Breast epithelium (tissue), 4 donors: ENCODE measurements at regions not wholly inside any gene's neighbourhood (a gene's known extent, or its start where the extent isn't known, plus 50 kb on each side); places are given as distances from the start of the nearest gene placed in this dataset.

Experiments used
- DNase-seq, 2 donors: peaks; one replicate each; pipeline ENCODE4 v3.0.0-alpha.2; 2019; ENCODE audit warnings: low spot score in 2 of 2
- H3K27ac ChIP-seq, 2 donors: fragments of 200-600 bp; sonication (generic) in 1 of 2; one replicate each; pipeline ENCODE4 v1.5.1; 2016 to 2019; ENCODE audit warnings: mild to moderate bottlenecking in 1 of 2
- H3K27me3 ChIP-seq, 2 donors: fragments of 200-600 bp; sonication (generic) in 1 of 2; one replicate each; pipeline versions ENCODE4 v1.5.1 to v1.6.0; 2017 to 2019; ENCODE audit warnings: control low read depth in 1 of 2, mild to moderate bottlenecking in 1 of 2
- H3K36me3 ChIP-seq: fragments of 200-600 bp; one replicate; pipeline ENCODE4 v1.5.1; 2019
- H3K4me1 ChIP-seq, 2 donors: fragments of 200-600 bp; sonication (generic); one replicate each; pipeline ENCODE4 v1.5.1; 2016 to 2019; ENCODE audit warnings: control low read depth in 1 of 2
- H3K4me3 ChIP-seq, 3 donors: fragments of 200-600 bp; sonication (generic); 1 replicate in 2 of 3; 2 replicates in 1 of 3; pipeline ENCODE4 v1.5.1; 2016 to 2019; ENCODE audit warnings: mild to moderate bottlenecking in 3 of 3, moderate library complexity in 2 of 3
- H3K9me3 ChIP-seq, 2 donors: fragments of 200-600 bp; sonication (generic) in 1 of 2; one replicate each; pipeline ENCODE4 v1.5.1; 2016 to 2019; ENCODE audit warnings: control low read depth in 1 of 2
- CTCF ChIP-seq, 3 donors: fragments of 450-650 bp; IDR thresholded peaks; one replicate each; pipeline ENCODE4 v1.5.1; 2016 to 2017; ENCODE audit warnings: antibody characterized with exemption in 3 of 3, mild to moderate bottlenecking in 3 of 3, moderate library complexity in 3 of 3
- POLR2A ChIP-seq: fragments of 450-650 bp; IDR thresholded peaks from one replicate; pipeline ENCODE4 v1.6.1; 2016; ENCODE audit warnings: antibody characterized with exemption, mild to moderate bottlenecking, moderate library complexity
- POLR2AphosphoS5 ChIP-seq, 3 donors: sonication (generic); formaldehyde crosslinking; IDR thresholded peaks; one replicate each; pipeline ENCODE4 v1.6.1; 2017; ENCODE audit warnings: antibody characterized with exemption in 3 of 3
- intact Hi-C: fragments of 100-400 bp; cut with DNase I; formaldehyde crosslinking; loops from one replicate; pipeline ENCODE4 v1.15.1; 2023; ENCODE audit warnings: low total_unique reads

DNA sequence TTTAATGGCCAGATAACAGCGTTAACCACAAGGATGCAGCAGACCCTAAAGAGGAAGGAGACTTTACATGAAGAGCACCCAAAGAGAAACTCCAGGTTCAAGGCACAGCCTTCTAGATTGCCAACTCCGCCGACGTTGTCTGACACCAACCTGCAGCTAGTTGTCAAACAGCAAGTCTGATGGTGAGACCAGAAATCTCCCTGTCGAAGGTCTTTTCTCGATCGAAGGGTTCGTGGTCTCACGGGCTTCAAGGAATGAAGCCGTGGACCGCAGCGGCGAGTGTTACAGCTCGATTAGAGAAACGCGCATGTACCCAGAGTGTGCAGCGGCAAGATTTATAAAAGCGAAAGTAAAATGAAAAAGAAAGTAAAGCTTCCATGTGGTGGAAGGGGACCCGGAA lies 656.3 kb downstream of the XIRP2 start:
- no peaks in the 10 kb centered on the region for H3K4me1 ChIP-seq
- H3K9me3 ChIP-seq, result no peaks in the 10 kb centered on the region
- no peak overlapping the region for H3K4me3 ChIP-seq
- H3K36me3 ChIP-seq, result no peaks in the 10 kb centered on the region
- no peaks in the 10 kb centered on the region for H3K27me3 ChIP-seq
- DNase-seq, result no peak
- no peak for TF ChIP-seq CTCF (IDR thresholded peaks at IDR 0.05)
- no peak for TF ChIP-seq POLR2AphosphoS5 (IDR thresholded peaks at IDR 0.05)
- intact Hi-C loops, result no loop called here
- no peak overlapping the region for H3K27ac ChIP-seq

GRCh38 chr2:167543721-167544120 lies 655.4 kb downstream of the XIRP2 start:
- Histone ChIP-seq H3K4me3 (no peak overlapping the region), H3K27me3 (no peaks in the 10 kb centered on the region), H3K27ac (no peak overlapping the region), H3K4me1 (no peaks in the 10 kb centered on the region), H3K36me3 (no peaks in the 10 kb centered on the region), H3K9me3 (no peaks in the 10 kb centered on the region)
- no peak for DNase-seq
- TF ChIP-seq CTCF (IDR thresholded peaks at IDR 0.05) (no peak), POLR2AphosphoS5 (IDR thresholded peaks at IDR 0.05) (no peak), POLR2A (no peak)
- intact Hi-C loops, result no loop called here

GRCh38 chr2:167537743-167538142 lies 649.5 kb downstream of the XIRP2 start:
- intact Hi-C loops, result no loop called here
- H3K27me3 ChIP-seq, result no peaks in the 10 kb centered on the region
- no peak for DNase-seq
- H3K4me1 ChIP-seq, result no peaks in the 10 kb centered on the region
- no peak overlapping the region for H3K4me3 ChIP-seq
- no peak for TF ChIP-seq CTCF (IDR thresholded peaks at IDR 0.05)
- TF ChIP-seq POLR2AphosphoS5 (IDR thresholded peaks at IDR 0.05), result no peak
- no peak overlapping the region for H3K27ac ChIP-seq
- no peaks in the 10 kb centered on the region for H3K36me3 ChIP-seq
- no peaks in the 10 kb centered on the region for H3K9me3 ChIP-seq

DNA sequence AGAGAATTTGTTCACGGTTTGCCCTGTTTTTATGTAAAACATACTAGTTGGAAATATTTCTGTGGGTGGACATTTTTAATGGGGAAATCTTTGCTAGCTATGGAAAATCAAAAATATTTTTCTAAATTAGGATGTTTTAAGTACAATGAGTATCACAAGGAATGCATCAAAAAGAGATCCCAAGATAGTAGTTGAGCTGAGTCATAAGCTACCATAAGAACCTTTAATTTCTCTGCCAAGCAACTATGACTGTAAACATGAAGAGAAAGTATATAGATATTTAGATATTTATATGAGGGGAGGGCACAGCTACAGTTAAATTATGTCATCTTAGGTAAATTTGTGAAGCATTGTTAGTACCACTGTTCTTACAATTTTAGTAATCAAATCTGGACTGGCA lies 646.2 kb downstream of the XIRP2 start:
- Histone ChIP-seq H3K9me3 (no peaks in the 10 kb centered on the region), H3K36me3 (no peaks in the 10 kb centered on the region), H3K27ac (no peak overlapping the region), H3K4me1 (no peaks in the 10 kb centered on the region), H3K4me3 (no peak overlapping the region), H3K27me3 (no peaks in the 10 kb centered on the region)
- DNase-seq, result no peak
- intact Hi-C loops, result no loop called here
- TF ChIP-seq POLR2AphosphoS5 (IDR thresholded peaks at IDR 0.05) (no peak), POLR2A (no peak), CTCF (IDR thresholded peaks at IDR 0.05) (no peak)

GRCh38 chr2:167524786-167525185 lies 636.5 kb downstream of the XIRP2 start:
- H3K27ac ChIP-seq, result no peak overlapping the region
- no peak for TF ChIP-seq CTCF (IDR thresholded peaks at IDR 0.05)
- no peak for TF ChIP-seq POLR2AphosphoS5 (IDR thresholded peaks at IDR 0.05)
- TF ChIP-seq POLR2A, result no peak
- no peaks in the 10 kb centered on the region for H3K36me3 ChIP-seq
- no peaks in the 10 kb centered on the region for H3K27me3 ChIP-seq
- no peaks in the 10 kb centered on the region for H3K9me3 ChIP-seq
- H3K4me1 ChIP-seq, result no peaks in the 10 kb centered on the region
- DNase-seq, result no peak
- H3K4me3 ChIP-seq, result no peak overlapping the region
- intact Hi-C loops, result no loop called here
